ENCODE measurements at regions not wholly inside any gene's neighbourhood (a gene's known extent, or its start where the extent isn't known, plus 50 kb on each side); places are given as distances from the start of the nearest gene placed in this dataset.
"Not testable (repeated sequence)": the region's sequence is repeated elsewhere in the genome, so short reads cannot be mapped to it uniquely, and the experiment has no call there.

GRCh38 chr22:49453019-49453418 is 374.7 kb downstream of the BRD1 start:
- DNase-seq (ENCODE audit: low read depth in 4 of 4, low spot score in 2 of 4) = not testable (repeated sequence)

GRCh38 chr22:49452362-49452946 is 375.2 kb downstream of the BRD1 start:
- DNase-seq (ENCODE audit: low read depth in 4 of 4, low spot score in 2 of 4) = no peak

- DNase-seq (ENCODE audit: low read depth in 4 of 4, low spot score in 2 of 4) = no peak
Measured at GRCh38 chr22:49451070-49451840, 376.4 kb downstream of the BRD1 start.

GRCh38 chr22:49450498-49450897 is 377.2 kb downstream of the BRD1 start:
- no peak for DNase-seq (ENCODE audit: low read depth in 4 of 4, low spot score in 2 of 4)

- no peak for DNase-seq (ENCODE audit: low read depth in 4 of 4, low spot score in 2 of 4)
Measured at GRCh38 chr22:49449811-49450446, 377.7 kb downstream of the BRD1 start.

- no peak for DNase-seq (ENCODE audit: low read depth in 4 of 4, low spot score in 2 of 4)
Measured at GRCh38 chr22:49449377-49449776, 378.3 kb downstream of the BRD1 start.

- DNase-seq (ENCODE audit: low read depth in 4 of 4, low spot score in 2 of 4) = no peak
Measured at GRCh38 chr22:49448526-49448925, 379.1 kb downstream of the BRD1 start.

- no peak for DNase-seq (ENCODE audit: low read depth in 4 of 4, low spot score in 2 of 4)
Measured at GRCh38 chr22:49447837-49448236, 379.8 kb downstream of the BRD1 start.

GRCh38 chr22:49446759-49447710 is 380.6 kb downstream of the BRD1 start:
- no peak for DNase-seq (ENCODE audit: low read depth in 4 of 4, low spot score in 2 of 4)

- DNase-seq (ENCODE audit: low read depth in 4 of 4, low spot score in 2 of 4) = no peak
Measured at GRCh38 chr22:49446145-49446758, 381.4 kb downstream of the BRD1 start.

- no peak for DNase-seq (ENCODE audit: low read depth in 4 of 4, low spot score in 2 of 4)
Measured at GRCh38 chr22:49444781-49445180, 382.9 kb downstream of the BRD1 start.

GRCh38 chr22:49440931-49441330 is 386.7 kb downstream of the BRD1 start:
- no peak for DNase-seq (ENCODE audit: low read depth in 4 of 4, low spot score in 2 of 4)

- DNase-seq (ENCODE audit: low read depth in 4 of 4, low spot score in 2 of 4) = no peak
Measured at GRCh38 chr22:49439373-49439772, 388.3 kb downstream of the BRD1 start.

- DNase-seq (ENCODE audit: low read depth in 4 of 4, low spot score in 2 of 4) = no peak
Measured at GRCh38 chr22:49437956-49438355, 389.7 kb downstream of the BRD1 start.

- DNase-seq (ENCODE audit: low read depth in 4 of 4, low spot score in 2 of 4) = no peak
Measured at GRCh38 chr22:49437356-49437755, 390.3 kb downstream of the BRD1 start.

GRCh38 chr22:49436056-49436455 is 391.6 kb downstream of the BRD1 start:
- no peak for DNase-seq (ENCODE audit: low read depth in 4 of 4, low spot score in 2 of 4)

GRCh38 chr22:49435596-49435995 is 392.1 kb downstream of the BRD1 start:
- no peak for DNase-seq (ENCODE audit: low read depth in 4 of 4, low spot score in 2 of 4)

- DNase-seq (ENCODE audit: low read depth in 4 of 4, low spot score in 2 of 4) = no peak
Measured at GRCh38 chr22:49433717-49434611, 393.7 kb downstream of the BRD1 start.

GRCh38 chr22:49432897-49433443 is 394.7 kb downstream of the BRD1 start:
- DNase-seq (ENCODE audit: low read depth in 4 of 4, low spot score in 2 of 4) = no peak

Data from left renal cortex interstitium (tissue), 4 donors.